ENCODE measurements at regions not wholly inside any gene's neighbourhood (a gene's known extent, or its start where the extent isn't known, plus 50 kb on each side); places are given as distances from the start of the nearest gene placed in this dataset.

DNA sequence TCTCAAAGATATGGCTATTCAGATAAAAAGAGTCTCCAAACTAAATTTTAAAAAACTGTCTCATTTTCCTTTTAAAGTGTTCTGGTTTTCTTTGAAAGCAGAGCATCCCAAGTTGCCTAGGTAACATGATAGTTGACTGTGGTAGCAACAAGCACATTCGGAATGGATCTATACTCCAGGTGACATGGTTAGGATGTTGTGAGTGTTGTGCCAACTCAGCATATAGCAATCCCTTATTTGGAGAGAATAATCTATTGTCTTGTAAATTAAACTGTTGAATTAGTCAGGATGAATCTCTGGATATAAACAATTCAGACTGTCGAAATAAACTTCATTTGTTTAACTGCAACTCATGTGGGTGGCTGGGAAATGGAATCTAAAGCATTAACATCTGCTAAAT lies 418.6 kb downstream of the TUSC7 start:
- DNase-seq (ENCODE audit: low read depth) = no peak

DNA sequence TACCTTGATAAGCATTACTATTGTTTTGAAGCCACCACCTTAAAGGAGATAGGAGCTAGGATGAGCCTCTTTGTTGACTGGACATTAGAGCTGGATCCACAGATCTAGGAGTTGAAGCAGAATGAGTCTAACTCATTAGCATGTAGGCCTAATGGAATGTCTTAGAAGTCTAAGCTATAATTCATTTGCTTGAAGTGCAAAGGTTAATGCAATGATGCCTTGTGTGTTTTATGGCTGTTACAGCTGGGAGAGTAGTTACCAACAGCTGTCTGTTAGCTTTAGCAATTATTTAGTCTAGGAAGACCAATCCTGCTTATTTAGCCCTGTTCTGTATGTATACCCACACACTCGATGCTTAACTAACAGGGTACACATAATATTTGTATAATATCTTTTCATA lies 419.3 kb downstream of the TUSC7 start:
- no peak for DNase-seq (ENCODE audit: low read depth)

DNA sequence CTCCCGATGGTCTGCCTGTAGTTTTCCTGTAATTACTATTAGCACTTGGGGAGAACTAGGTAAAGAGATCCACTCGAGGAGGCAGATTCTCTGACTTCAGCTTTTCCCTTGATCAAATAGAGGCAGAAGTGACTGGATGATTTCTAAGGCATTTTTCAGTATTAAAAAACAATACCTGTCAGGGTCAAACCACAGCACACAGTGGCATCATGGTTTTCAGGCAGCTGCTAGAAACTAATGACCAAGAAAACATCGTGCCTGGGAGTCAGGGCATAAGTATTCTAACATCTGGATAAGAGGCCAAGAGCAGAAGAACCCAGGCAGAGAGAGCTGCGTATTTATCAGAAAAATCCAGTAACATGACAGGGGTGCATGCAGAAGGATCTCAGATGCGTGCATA lies 419.9 kb downstream of the TUSC7 start:
- DNase-seq (ENCODE audit: low read depth) = no peak

DNA sequence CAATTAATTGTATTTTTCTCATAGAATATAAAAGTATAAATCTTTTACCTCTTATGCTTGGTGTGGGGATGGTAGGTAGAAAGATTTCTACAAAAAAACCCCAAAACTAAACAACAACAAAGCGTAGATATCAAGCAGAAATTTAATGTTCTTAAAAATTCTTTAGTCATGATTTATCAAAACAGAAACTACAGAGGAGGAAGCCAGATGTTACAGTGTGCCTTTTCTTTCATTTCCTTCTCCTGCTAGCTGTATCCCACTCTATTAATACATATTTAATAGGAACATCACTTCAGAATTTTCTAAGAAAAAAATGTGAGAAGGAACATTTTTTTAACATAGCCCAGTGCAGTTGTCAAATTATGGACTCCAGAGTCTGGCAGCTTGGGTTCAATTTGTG lies 420.6 kb downstream of the TUSC7 start:
- no peak for DNase-seq (ENCODE audit: low read depth)

DNA sequence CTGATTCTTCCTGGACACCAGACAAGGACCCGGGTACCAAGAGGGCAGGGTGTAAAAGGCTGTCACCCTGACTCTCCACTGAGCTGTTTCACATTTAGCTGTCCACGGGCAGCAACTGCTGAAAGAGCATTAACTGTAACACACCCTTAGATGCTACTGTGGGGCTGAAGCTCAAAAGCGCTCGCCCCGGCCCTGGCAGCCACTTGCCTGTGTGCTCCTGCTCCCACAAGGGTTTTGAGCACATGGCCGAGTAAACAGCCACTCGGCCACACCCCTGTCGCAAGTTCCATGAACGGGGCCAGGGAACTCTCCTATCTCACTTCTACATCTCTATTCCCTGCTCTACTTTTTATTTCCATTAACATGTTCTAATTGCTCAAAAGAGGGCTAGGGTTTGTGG lies 421.7 kb downstream of the TUSC7 start:
- no peak for DNase-seq (ENCODE audit: low read depth)

DNA sequence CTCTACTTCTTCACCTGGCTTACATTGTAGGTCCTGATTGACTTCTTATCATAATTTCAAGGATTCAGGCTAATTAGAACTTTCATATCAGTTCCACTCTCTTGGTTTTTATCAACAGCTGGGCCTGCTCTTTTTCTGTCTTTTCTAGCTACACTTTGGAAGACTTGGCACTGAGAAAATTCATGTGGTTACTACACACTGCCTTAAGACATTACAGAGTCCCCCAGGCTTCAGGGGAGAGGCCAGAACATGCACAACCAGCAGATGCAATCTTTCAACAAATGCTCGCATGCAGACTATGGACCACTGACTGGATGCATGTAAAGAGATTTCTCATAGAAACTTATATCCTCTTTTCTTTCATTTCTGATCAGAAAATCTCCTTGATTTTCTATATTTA lies 423.5 kb downstream of the TUSC7 start:
- no peak for DNase-seq (ENCODE audit: low read depth)

DNA sequence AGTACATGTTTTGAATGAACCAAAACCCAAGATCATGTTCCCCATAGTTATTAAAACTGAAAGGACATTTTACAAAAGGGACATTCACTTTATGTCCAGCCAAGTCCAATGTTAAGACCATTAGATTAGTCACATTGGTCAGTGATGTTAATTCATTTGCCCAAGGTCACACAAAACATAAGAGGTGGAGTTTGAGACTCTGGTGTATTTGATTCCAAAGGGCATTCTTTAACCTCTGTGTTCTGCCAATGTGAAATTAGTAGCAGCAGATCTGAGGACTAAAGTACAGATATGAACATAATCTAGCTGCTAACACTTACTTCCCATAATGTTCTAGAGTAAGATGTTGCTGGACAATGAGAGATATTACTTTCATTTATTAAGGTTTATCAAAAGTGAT lies 425.6 kb downstream of the TUSC7 start:
- no peak for DNase-seq (ENCODE audit: low read depth)

DNA sequence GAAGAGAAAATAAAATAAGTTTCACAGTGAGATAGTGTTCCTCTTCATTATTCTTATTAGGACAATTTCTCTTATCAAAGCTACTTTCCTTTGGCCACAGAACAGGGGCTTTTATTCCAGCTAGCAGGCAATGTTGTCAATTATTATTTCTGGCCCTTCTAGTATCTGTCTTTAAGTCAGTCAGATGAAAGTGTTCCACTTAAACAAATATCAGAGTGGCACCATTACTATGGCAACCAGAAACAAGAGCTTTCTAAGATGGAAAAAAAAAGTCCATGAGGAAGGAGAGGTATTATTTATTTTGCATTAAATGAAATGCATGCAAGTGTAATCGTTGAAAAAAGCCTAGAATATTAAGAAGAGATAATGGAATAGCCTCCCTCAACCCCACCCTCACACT lies 426.4 kb downstream of the TUSC7 start:
- no peak for DNase-seq (ENCODE audit: low read depth)

DNA sequence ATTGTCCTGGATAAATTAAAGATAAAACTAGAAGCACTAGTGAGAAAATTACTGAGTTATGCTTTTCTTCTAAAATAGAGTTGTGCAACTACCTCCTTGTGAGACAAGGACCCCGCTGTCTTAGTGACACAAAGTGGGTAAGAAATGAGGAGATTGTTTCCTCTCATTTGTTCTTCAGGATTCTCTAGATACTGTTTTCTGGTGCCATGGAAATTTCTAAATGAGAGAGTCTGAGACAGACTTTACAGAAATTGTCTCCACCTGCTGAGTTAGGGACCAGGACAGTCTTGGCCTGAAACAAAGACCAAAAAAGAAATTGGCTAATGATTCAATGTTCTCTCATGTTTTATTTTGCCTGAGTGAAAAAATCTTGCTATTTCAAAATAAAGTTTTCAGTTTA lies 427.5 kb downstream of the TUSC7 start:
- no peak for DNase-seq (ENCODE audit: low read depth)

DNA sequence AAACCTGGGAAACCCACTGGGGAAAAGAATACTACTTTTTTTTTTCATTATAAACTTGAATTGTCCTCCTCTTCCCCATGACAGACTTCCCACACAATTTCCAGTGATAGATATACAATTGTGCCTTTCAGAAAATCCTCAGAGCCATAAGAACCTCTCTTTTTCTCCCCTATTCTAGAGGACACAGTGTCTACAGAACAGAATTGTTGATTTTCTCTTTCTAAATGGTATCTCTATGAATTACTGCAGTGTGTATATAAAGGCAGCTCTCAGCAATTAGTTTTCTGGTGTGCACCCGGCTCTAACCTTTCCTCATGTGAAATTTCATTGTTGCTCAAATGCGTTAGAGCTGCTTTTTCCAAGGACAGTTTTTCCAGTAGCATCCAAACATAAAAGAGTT lies 430.1 kb downstream of the TUSC7 start:
- DNase-seq (ENCODE audit: low read depth) = no peak

DNA sequence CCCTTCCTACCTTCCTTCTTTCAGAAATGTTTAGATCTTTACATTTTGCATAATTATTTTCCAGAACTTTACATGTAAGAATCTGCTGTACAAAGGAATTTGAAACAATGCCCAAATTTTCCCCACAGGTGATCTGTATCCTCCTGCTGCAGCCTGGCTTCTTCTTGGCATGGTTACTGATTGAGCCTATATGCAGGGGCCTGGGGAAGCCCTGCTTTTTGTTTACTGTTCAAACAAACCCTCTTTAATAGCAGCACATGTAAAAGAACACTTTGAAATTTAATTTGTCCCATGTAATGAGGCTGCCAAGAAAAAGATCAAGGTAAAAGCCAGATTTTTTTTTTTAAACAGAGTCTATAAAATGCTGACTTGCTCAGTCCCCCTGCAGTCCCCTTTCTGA lies 432.2 kb downstream of the TUSC7 start:
- no peak for DNase-seq (ENCODE audit: low read depth)

DNA sequence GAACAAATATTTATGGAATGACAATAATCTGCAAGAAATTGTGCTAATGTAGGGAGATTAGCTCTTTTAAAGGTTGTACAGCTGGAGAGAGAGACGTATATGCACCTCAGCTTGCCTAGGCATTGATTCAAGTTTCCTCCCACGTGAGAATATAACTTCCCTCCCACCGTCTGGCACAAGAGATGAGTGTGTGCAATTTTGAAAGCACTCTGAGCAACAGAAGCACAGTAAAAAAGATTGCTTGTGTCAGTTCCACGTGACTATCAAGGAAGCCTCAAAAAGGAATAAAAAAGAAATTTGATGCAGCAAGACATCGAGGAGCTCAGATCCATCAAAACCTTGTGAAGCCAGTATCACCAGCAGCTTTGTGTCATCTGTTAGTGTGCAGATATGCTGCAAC lies 435.3 kb downstream of the TUSC7 start:
- DNase-seq (ENCODE audit: low read depth) = no peak

DNA sequence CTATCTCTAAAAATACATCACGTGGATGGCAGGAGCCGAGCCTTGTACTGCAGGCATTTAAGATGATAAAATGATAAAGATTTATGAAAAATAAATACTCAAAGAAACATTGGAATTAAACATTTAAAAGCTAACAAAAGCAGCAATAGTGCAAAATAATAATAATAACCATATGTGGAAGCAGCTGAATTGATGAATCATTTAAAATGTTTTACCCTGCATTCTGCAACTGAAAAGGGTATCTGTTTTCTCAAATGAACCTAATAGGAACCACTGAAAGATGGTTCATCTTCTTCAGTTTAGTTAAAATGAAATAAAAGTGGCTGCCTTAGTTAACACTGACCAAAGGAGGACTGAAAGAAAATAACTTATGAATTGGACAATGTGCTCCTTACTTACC lies 436.1 kb downstream of the TUSC7 start:
- DNase-seq (ENCODE audit: low read depth) = no peak

DNA sequence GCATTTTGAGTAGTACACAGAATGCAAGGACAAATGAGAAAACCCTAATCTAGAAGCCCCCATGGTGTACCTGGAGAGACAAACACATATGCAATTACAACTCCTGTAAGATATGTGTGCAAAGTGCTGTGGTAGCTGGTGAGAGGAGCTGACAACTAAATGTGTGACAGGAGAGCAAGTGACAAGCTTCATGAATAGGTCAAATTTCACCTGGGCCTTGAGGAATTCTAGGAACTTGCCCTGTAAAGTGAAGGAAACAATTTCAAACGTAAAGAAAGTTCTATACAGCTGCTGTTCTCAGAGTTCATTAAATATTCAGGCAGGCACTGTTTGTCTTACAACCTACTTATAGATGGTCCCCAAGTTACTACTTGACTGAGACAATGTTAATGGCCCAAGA lies 437.0 kb downstream of the TUSC7 start:
- DNase-seq (ENCODE audit: low read depth) = no peak

DNA sequence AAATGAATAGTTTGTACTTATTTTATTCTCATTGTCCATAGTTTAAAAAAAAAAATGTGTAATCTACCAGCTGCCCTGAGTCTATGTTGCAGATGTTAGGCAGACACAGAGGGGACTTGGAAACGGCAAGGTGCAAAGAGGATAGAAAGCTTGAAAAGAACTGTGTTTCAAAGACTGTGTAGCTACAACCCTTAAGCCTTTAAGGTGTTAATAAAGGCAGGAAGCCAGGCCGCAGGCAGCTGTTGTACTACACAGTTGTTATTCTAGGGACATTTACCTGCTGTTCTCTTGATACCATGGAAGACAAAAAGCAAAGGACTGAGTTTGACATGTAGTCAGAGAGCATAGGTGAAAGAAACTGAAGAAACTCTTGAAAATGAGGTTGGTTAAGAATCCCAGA lies 440.0 kb downstream of the TUSC7 start:
- DNase-seq (ENCODE audit: low read depth) = no peak

DNA sequence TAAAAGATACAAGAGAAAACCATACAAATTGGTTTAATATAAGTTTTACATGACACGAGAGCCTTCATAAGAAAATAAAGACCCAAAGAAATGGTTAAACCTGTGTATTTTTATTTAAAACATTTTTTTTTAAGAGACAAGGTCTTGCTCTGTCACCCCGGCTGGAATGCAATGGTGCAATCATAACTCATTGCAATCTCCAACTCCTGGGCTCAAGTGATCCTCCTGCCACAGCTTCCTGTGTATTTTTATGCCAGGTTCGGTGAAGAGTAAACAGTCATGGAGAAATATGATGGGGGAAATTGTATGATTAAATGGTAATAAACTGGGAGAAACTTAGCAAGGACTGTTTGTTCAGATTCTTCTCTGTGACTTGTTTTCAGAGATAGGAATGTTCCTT lies 441.0 kb downstream of the TUSC7 start:
- DNase-seq (ENCODE audit: low read depth) = no peak

DNA sequence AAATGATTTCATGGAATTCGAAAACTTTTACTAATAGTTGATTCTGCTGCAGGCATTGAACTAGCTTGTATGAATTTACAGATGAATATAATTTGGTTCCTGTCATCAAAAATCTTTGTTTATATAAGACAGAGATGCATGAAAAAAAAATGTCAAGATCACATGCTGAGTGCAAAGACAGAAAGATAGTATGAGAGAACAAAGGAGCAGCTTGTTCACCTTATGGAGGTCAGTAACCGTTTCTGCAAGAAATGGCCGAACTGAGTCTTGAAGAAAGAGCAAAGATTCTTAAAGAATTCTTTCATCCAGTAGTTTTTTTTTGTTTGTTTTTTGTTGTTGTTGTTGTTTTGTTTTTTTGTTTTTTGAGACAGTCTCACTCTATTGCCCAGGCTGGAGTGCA lies 450.6 kb downstream of the TUSC7 start:
- DNase-seq (ENCODE audit: low read depth) = no peak

DNA sequence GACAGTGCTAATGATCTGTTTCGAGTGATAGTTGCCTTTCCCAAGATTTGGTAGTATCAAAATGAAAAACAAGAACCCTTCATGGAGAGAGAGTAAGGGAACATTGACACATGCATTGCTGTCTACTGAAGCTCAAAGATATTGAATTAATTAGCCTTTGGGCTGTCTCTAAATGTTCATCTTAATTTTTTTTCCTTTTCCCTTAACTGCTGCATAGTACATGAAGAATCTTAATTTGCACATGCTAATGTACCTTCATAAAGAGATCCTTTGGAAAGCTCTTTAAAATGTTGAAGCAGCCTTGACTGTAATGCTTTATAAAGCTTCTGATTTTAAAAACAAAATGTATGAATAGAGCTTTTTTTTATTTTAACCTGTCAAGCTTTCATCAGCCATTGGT lies 452.2 kb downstream of the TUSC7 start:
- DNase-seq (ENCODE audit: low read depth) = no peak

DNA sequence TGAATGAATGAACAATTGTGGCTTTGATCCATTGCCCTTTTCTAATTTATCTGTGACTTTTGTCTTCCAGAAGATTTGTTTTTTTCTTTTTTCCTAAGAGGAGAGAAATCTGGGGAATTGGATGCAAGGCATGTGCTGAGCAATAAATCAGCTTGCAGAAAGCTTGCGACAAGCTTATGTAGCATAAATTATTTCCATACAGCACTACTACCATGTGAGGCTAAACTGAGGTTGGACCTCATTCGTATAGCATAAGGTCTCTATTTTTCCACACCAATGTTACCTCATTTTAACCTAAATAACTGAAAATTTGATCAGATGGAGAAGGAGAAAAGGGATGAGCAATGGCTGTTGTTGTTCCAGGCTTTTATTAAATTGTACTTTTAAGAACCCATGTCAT lies 455.6 kb downstream of the TUSC7 start:
- DNase-seq (ENCODE audit: low read depth) = no peak

DNA sequence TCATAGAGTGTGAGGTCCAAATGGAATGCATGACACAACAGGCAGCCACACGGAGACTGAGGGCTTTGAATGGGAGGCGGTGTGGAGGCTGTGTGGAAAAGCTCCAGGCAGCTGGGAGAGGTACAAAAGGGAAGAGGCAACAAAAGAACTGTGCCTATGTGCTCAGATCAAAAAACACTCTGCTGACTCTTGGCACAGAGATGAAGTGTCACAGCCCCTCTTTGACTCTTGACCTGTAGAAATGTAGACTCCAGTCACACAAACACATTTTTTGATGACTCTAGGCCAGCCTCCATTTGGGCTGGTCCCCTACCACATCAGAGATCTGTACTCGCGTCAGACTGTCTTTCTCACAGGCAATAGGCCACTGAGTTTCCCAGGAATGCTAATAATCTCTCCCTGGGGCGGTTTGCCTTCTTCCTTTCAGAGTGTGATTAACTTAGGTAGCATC lies 456.0 kb downstream of the TUSC7 start:
- no peak for DNase-seq (ENCODE audit: low read depth)

DNA sequence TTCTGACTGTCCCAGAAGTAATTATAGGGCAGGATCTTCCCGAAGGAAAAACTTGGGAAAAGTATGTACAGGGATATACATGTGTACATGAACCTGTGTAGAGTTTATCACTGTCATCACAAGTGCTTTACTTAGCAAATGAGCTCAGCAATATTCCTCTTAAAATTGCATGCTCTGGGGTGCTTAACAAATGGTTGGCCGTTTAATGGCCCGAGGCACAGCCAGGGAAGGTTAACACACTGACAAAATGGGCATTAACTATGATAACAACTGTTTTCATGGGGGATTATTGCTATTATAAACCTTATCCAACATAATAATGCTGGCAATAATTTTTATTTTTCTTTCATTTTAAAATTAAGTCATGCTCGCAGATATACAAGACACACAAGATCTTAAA lies 459.3 kb downstream of the TUSC7 start:
- no peak for DNase-seq (ENCODE audit: low read depth)

DNA sequence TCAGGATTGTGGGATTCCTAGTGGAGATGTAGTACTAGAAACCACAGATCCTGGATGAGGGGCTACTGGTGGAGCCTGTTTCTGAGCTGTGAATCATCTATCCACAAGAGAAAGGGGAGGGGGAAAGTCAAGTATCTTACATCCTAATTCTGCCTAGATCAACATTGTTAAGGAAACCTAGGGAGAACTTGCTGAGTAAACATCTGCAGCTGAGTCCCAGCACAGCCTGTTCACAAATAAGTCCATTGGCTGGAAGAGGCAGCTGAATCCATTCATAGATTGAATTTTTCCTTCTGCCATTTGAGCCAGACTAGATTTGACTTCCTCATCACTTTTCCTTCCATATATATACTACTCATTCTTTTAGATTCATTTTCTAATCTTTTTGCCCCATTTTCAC lies 460.5 kb downstream of the TUSC7 start:
- no peak for DNase-seq (ENCODE audit: low read depth)

DNA sequence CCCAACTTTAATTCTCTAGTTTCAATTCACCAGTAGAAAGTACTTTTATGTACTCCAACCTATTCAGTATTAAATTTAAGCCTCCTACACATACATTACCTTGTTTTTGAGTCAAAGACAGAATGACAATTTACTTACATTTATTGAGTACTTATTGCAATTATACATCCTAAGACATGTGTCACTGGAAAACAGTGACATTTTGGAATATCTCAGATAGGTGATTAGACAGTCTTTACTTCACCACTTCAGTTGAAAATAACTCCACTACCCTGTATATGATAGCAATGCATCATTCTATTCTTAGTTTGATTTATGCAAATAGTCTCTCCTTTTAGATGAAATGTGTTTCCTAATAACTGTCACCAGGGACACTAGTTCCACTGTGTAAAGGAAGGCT lies 461.5 kb downstream of the TUSC7 start:
- DNase-seq (ENCODE audit: low read depth) = no peak

DNA sequence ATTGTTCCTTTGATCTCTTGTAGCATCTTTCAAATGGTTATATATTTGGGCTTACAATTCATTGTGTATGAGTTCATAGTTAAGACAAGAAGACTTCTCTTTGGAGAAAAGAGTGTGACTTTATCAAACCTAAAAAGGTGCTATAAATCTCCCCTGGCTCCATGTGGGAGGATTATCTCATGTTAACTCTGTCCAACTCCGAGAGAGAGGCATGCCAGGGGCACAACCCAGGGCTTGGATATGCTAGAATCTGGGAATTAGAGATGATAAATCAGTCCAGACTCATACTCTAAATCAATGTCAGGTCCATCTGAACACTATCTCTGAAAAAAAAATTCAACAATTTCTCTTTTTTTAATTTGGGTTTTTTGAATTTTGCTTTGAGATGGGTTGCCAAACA lies 462.8 kb downstream of the TUSC7 start:
- no peak for DNase-seq (ENCODE audit: low read depth)

DNA sequence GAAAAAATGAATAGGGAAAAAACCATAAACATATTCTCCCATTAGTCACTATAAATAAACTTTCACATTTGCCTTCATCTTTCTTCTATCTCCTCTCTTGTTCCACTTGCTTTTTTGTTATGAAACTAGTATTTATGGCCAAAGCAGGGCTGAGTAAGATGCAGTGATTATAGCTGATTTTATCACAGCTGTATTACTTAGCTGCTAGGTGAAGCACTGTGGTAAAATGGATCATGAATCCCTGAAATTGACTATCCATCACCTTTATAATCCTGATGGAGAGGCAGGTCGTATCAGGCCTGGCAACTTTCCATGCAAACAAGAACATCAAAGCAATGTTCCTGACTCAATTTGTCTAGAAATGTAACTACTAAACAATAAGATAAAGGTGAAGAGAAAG lies 471.6 kb downstream of the TUSC7 start:
- no peak for DNase-seq (ENCODE audit: low read depth)

Measured in stimulated activated CD8-positive, alpha-beta memory T cell treated with anti-CD3 and anti-CD28 coated beads, Interleukin-7, amount 100 ng/mL, for 24 hours (primary cell).